ENCODE measurements at regions not wholly inside any gene's neighbourhood (a gene's known extent, or its start where the extent isn't known, plus 50 kb on each side); places are given as distances from the start of the nearest gene placed in this dataset.

- TF ChIP-seq CTCF (conservative IDR thresholded peaks at IDR 0.05; ENCODE audit: low read length) (no peak), EZH2phosphoT487 (IDR thresholded peaks at IDR 0.05; ENCODE audit: borderline replicate concordance) (no peak)
Observed at GRCh38 chr4:120004054-120004453, 62.6 kb downstream of the MAD2L1 start.
